ENCODE measurements at regions not wholly inside any gene's neighbourhood (a gene's known extent, or its start where the extent isn't known, plus 50 kb on each side); places are given as distances from the start of the nearest gene placed in this dataset.

DNA sequence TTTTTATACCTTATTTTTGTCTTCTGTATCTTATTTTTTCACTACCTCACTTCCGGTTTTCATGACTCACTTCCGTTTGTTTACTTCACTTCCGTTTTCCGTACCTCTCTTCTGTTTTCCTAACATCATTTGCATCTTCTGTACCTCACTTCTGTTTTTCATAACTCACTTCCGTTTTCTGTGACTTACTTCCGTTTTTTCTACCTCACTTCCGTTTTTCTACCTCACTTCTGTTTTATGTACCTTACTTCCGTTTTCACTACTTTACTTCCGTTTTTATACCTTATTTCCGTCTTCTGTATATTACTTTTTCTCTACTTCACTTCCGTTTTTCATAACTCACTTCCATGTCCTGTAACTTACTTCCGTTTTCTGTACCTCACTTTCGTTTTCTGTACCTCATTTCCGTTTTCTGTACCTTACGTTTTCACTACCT, 492.5 kb upstream of the AKR1E2 start:
- TF ChIP-seq, protein P1, sequence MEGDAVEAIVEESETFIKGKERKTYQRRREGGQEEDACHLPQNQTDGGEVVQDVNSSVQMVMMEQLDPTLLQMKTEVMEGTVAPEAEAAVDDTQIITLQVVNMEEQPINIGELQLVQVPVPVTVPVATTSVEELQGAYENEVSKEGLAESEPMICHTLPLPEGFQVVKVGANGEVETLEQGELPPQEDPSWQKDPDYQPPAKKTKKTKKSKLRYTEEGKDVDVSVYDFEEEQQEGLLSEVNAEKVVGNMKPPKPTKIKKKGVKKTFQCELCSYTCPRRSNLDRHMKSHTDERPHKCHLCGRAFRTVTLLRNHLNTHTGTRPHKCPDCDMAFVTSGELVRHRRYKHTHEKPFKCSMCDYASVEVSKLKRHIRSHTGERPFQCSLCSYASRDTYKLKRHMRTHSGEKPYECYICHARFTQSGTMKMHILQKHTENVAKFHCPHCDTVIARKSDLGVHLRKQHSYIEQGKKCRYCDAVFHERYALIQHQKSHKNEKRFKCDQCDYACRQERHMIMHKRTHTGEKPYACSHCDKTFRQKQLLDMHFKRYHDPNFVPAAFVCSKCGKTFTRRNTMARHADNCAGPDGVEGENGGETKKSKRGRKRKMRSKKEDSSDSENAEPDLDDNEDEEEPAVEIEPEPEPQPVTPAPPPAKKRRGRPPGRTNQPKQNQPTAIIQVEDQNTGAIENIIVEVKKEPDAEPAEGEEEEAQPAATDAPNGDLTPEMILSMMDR (IDR thresholded peaks at IDR 0.05) = no peak
- TF ChIP-seq, protein P2, sequence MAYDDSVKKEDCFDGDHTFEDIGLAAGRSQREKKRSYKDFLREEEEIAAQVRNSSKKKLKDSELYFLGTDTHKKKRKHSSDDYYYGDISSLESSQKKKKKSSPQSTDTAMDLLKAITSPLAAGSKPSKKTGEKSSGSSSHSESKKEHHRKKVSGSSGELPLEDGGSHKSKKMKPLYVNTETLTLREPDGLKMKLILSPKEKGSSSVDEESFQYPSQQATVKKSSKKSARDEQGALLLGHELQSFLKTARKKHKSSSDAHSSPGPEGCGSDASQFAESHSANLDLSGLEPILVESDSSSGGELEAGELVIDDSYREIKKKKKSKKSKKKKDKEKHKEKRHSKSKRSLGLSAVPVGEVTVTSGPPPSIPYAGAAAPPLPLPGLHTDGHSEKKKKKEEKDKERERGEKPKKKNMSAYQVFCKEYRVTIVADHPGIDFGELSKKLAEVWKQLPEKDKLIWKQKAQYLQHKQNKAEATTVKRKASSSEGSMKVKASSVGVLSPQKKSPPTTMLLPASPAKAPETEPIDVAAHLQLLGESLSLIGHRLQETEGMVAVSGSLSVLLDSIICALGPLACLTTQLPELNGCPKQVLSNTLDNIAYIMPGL (CRISPR knock-in tag; IDR thresholded peaks at IDR 0.05) = no peak
- TF ChIP-seq, protein P3, sequence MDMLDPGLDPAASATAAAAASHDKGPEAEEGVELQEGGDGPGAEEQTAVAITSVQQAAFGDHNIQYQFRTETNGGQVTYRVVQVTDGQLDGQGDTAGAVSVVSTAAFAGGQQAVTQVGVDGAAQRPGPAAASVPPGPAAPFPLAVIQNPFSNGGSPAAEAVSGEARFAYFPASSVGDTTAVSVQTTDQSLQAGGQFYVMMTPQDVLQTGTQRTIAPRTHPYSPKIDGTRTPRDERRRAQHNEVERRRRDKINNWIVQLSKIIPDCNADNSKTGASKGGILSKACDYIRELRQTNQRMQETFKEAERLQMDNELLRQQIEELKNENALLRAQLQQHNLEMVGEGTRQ (CRISPR knock-in tag; IDR thresholded peaks at IDR 0.05) = no peak
- TF ChIP-seq NR1H2 (CRISPR knock-in tag; IDR thresholded peaks at IDR 0.05) (no peak), GRHL2 (CRISPR knock-in tag; IDR thresholded peaks at IDR 0.05; ENCODE audit: insufficient replicate concordance, severe bottlenecking) (no peak), ESRRA (CRISPR knock-in tag; IDR thresholded peaks at IDR 0.05; ENCODE audit: borderline replicate concordance) (no peak), ZNF121 (CRISPR knock-in tag; IDR thresholded peaks at IDR 0.05) (no peak), ZNF263 (CRISPR knock-in tag; IDR thresholded peaks at IDR 0.05; ENCODE audit: low read depth) (no peak)
- TF ChIP-seq, protein P4, sequence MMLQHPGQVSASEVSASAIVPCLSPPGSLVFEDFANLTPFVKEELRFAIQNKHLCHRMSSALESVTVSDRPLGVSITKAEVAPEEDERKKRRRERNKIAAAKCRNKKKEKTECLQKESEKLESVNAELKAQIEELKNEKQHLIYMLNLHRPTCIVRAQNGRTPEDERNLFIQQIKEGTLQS (CRISPR knock-in tag; conservative IDR thresholded peaks at IDR 0.05) = no peak
- TF ChIP-seq, protein P5, sequence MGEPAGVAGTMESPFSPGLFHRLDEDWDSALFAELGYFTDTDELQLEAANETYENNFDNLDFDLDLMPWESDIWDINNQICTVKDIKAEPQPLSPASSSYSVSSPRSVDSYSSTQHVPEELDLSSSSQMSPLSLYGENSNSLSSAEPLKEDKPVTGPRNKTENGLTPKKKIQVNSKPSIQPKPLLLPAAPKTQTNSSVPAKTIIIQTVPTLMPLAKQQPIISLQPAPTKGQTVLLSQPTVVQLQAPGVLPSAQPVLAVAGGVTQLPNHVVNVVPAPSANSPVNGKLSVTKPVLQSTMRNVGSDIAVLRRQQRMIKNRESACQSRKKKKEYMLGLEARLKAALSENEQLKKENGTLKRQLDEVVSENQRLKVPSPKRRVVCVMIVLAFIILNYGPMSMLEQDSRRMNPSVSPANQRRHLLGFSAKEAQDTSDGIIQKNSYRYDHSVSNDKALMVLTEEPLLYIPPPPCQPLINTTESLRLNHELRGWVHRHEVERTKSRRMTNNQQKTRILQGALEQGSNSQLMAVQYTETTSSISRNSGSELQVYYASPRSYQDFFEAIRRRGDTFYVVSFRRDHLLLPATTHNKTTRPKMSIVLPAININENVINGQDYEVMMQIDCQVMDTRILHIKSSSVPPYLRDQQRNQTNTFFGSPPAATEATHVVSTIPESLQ (CRISPR knock-in tag; IDR thresholded peaks at IDR 0.05) = no peak
